Keratinocyte (primary cell): ENCODE measurements at regions not wholly inside any gene's neighbourhood (a gene's known extent, or its start where the extent isn't known, plus 50 kb on each side); places are given as distances from the start of the nearest gene placed in this dataset.

Experiments used
- DNase-seq: peaks from one replicate; pipeline ENCODE4 v3.0.0-alpha.2; 2011; ENCODE audit warnings: low read depth, missing footprints, low spot score
- FAIRE-seq: peaks from 2 replicates; lab custom pipeline; 2011; peaks lifted over from hg19 to GRCh38; lab: Jason Lieb, UNC
- H2AFZ ChIP-seq: 2 replicates; pipeline ENCODE4 v1.6.0; 2012; ENCODE audit warnings: low read length, control low read depth, inconsistent platforms; ENCODE audit not compliant: control insufficient read depth
- H3K27ac ChIP-seq: 2 replicates; pipeline ENCODE4 v1.5.1; 2011; ENCODE audit warnings: low read length; ENCODE audit not compliant: control insufficient read depth, insufficient read depth
- H3K27me3 ChIP-seq: 3 replicates; pipeline ENCODE4 v1.6.0; 2011; ENCODE audit warnings: low read length; ENCODE audit not compliant: control insufficient read depth, insufficient read depth; ENCODE audit errors: extremely low read depth
- H3K36me3 ChIP-seq, 2 experiments: 2 replicates in 1 of 2; 3 replicates in 1 of 2; pipeline ENCODE4 v1.5.1; 2011; ENCODE audit warnings: low read length in 2 of 2, mild to moderate bottlenecking in 1 of 2; ENCODE audit not compliant: control insufficient read depth in 2 of 2, insufficient read depth in 2 of 2; ENCODE audit errors: extremely low read depth in 1 of 2
- H3K4me1 ChIP-seq: 3 replicates; pipeline ENCODE4 v1.5.1; 2011; ENCODE audit warnings: low read length; ENCODE audit not compliant: control insufficient read depth, insufficient read depth; ENCODE audit errors: extremely low read depth
- H3K4me2 ChIP-seq: 3 replicates; pipeline ENCODE4 v1.6.0; 2011; ENCODE audit warnings: low read depth, low read length; ENCODE audit not compliant: control insufficient read depth, insufficient read depth; ENCODE audit errors: extremely low read depth
- H3K4me3 ChIP-seq, 3 experiments: fragments of 200-600 bp in 1 of 3; sonication (generic) in 1 of 3; 2 replicates in 2 of 3; 3 replicates in 1 of 3; pipeline ENCODE4 v1.5.1; 2011 to 2016; ENCODE audit warnings: low read length in 3 of 3, mild to moderate bottlenecking in 3 of 3, control low read depth in 2 of 3, inconsistent platforms in 1 of 3, low read depth in 1 of 3, mixed read lengths in 1 of 3, mixed run types in 1 of 3, moderate library complexity in 1 of 3; ENCODE audit not compliant: control insufficient read depth in 2 of 3, insufficient read depth in 2 of 3; ENCODE audit errors: extremely low read depth in 1 of 3
- H3K79me2 ChIP-seq: 2 replicates; pipeline ENCODE4 v1.6.0; 2012; ENCODE audit warnings: low read length; ENCODE audit not compliant: control insufficient read depth, insufficient read depth
- H3K9ac ChIP-seq: 3 replicates; pipeline ENCODE4 v1.6.0; 2011; ENCODE audit warnings: low read length; ENCODE audit not compliant: control insufficient read depth, insufficient read depth; ENCODE audit errors: extremely low read depth
- H3K9me1 ChIP-seq: 3 replicates; pipeline ENCODE4 v1.6.0; 2011; ENCODE audit warnings: low read length; ENCODE audit not compliant: control insufficient read depth, insufficient read depth; ENCODE audit errors: extremely low read depth
- H3K9me3 ChIP-seq: 2 replicates; pipeline ENCODE4 v1.5.1; 2012; ENCODE audit warnings: low read depth, low read length; ENCODE audit not compliant: control insufficient read depth
- H4K20me1 ChIP-seq: 3 replicates; pipeline ENCODE4 v1.6.0; 2011; ENCODE audit warnings: low read length; ENCODE audit not compliant: control insufficient read depth, insufficient read depth; ENCODE audit errors: extremely low read depth
- CTCF ChIP-seq, 3 experiments: IDR thresholded peaks in 1 of 3; conservative IDR thresholded peaks in 1 of 3; optimal IDR thresholded peaks in 1 of 3; 2 replicates in 2 of 3; 3 replicates in 1 of 3; pipeline versions ENCODE3 to v1.5.1; 2011; ENCODE audit warnings: low read length in 3 of 3, mild to moderate bottlenecking in 3 of 3, moderate library complexity in 2 of 3, control low read depth in 1 of 3, inconsistent platforms in 1 of 3; ENCODE audit not compliant: insufficient read depth in 2 of 3; ENCODE audit errors: extremely low read depth in 1 of 3
- EZH2 ChIP-seq: IDR thresholded peaks from one replicate; pipeline ENCODE4 v1.6.1; 2012; ENCODE audit warnings: inconsistent platforms, mild to moderate bottlenecking, low read length, moderate library complexity
- dilution Hi-C: fragments of 300-500 bp; cut with MboI; formaldehyde crosslinking; loops from one replicate; pipeline ENCODE4 v1.7.0; 2020; ENCODE audit warnings: low sequenced_read_pairs; ENCODE audit not compliant: extremely low pct_ligation_motif_present

- dilution Hi-C loops = no loop called here
- Histone ChIP-seq H4K20me1 (no peaks in the 10 kb centered on the region), H3K9ac (no peak overlapping the region), H3K9me1 (no peaks in the 10 kb centered on the region), H3K4me2 (no peak overlapping the region), H3K4me3 (no peak overlapping the region), H3K4me1 (peaks cover 5% of the 10 kb centered on the region), H3K27ac (no peak overlapping the region), H3K27me3 (no peaks in the 10 kb centered on the region), H2AFZ (no peak overlapping the region), H3K79me2 (no peaks in the 10 kb centered on the region), H3K36me3 (no peaks in the 10 kb centered on the region), H3K9me3 (no peaks in the 10 kb centered on the region)
- DNase-seq (no peak), FAIRE-seq (no peak)
- TF ChIP-seq CTCF (optimal IDR thresholded peaks at IDR 0.05 in 1 of 3, IDR thresholded peaks at IDR 0.05 in 1 of 3, conservative IDR thresholded peaks at IDR 0.05 in 1 of 3; ENCODE audit: extremely low read depth in 1 of 3, insufficient read depth in 2 of 3, low read length in 3 of 3) = no peak
- no peak for TF ChIP-seq EZH2
Measured at GRCh38 chr4:176592976-176593670, 199.6 kb downstream of the VEGFC start.

- DNase-seq = no peak
- Histone ChIP-seq H3K27ac (no peak overlapping the region), H4K20me1 (no peaks in the 10 kb centered on the region), H3K79me2 (no peaks in the 10 kb centered on the region), H3K36me3 (no peaks in the 10 kb centered on the region), H3K27me3 (no peaks in the 10 kb centered on the region), H3K9ac (no peak overlapping the region), H3K4me2 (no peak overlapping the region), H2AFZ (no peak overlapping the region), H3K4me1 (peaks cover 5% of the 10 kb centered on the region), H3K9me1 (no peaks in the 10 kb centered on the region), H3K4me3 (no peak overlapping the region), H3K9me3 (no peaks in the 10 kb centered on the region)
- dilution Hi-C loops = no loop called here
- FAIRE-seq = no peak
- no peak for TF ChIP-seq EZH2
- TF ChIP-seq CTCF (optimal IDR thresholded peaks at IDR 0.05 in 1 of 3, IDR thresholded peaks at IDR 0.05 in 1 of 3, conservative IDR thresholded peaks at IDR 0.05 in 1 of 3; ENCODE audit: extremely low read depth in 1 of 3, insufficient read depth in 2 of 3, low read length in 3 of 3) = no peak
Measured at GRCh38 chr4:176593943-176594342, 198.8 kb downstream of the VEGFC start.
